Lower leg skin (tissue), 4 donors: ENCODE measurements at regions not wholly inside any gene's neighbourhood (a gene's known extent, or its start where the extent isn't known, plus 50 kb on each side); places are given as distances from the start of the nearest gene placed in this dataset.

Experiments used
- DNase-seq, 2 donors: peaks; one replicate each; pipeline ENCODE4 v3.0.0-alpha.2; 2019; ENCODE audit warnings: low spot score in 2 of 2
- H3K4me3 ChIP-seq: fragments of 200-600 bp; sonication (generic); 2 replicates; pipeline ENCODE4 v1.5.1; 2017; ENCODE audit warnings: mild to moderate bottlenecking, low read depth; ENCODE audit not compliant: poor library complexity, severe bottlenecking
- POLR2A ChIP-seq, 2 donors: fragments of 450-650 bp; IDR thresholded peaks; one replicate each; pipeline ENCODE4 v1.6.1; 2016 to 2017; ENCODE audit warnings: antibody characterized with exemption in 2 of 2, mild to moderate bottlenecking in 1 of 2, moderate library complexity in 1 of 2
- WGBS, 2 donors: methylation state at CpG; one replicate each; pipeline ENCODE4 v1.1.5; 2018; 5-methylcytosine and 5-hydroxymethylcytosine counted together
- intact Hi-C: fragments of 100-400 bp; cut with DNase I; formaldehyde crosslinking; loops from one replicate; pipeline ENCODE4 v1.15.0; 2023; ENCODE audit warnings: low total_unique reads
- TF ChIP-seq, protein P1 (sequence below), 3 donors: fragments of 450-650 bp; IDR thresholded peaks; one replicate each; pipeline ENCODE4 v1.5.1; 2016; ENCODE audit warnings: antibody characterized with exemption in 3 of 3, mild to moderate bottlenecking in 3 of 3, moderate library complexity in 2 of 3

DNA sequence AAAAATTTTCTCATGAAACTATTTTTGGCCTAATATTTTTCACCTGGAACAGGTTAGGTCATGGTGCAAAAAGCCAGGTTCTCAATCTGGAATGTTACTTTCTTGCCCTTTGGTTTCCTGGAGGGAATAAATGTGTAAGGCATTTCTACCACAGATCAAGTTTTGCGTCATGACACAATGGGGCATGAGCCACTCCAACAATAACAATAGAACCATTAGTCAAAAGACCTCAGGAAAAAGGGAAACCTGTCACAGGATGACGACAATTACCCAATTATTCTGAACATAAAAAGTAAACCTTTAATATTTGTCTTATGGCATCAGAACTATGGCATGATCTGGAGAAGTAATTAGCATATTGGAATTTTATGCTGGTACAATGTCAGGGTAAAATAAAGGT lies 88.2 kb upstream of the HNRNPA3 start:
- no peak for DNase-seq
- intact Hi-C loops, result no loop called here
- WGBS, 2 donors, result 65 to 67% methylated on average over 2 of the region's 2 CpGs

DNA sequence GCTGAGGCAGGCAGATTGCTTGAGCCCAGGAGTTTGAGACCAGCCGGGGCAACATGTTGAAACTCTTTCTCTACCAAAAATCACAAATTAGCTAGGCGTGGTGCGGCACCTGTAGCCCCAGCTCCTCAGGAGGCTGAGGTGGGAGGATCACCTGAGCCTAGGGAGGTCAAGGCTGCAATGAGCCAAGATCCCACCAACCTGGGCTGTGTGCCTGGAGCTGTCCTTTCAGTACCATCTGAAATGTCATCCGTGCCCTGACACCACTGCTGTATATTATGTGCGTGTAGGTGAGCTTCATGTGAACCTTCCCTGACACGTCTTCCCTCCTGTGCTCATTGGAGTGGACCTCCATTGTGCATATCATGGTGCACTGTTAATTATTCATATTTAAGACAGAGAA lies 84.8 kb upstream of the HNRNPA3 start:
- intact Hi-C loops, result no loop called here
- no peak for DNase-seq
- no peak overlapping the region for H3K4me3 ChIP-seq
- WGBS, 2 donors, result 90 to 94% methylated on average over 6 of the region's 6 CpGs
- TF ChIP-seq POLR2A (IDR thresholded peaks at IDR 0.05), result no peak
- TF ChIP-seq, protein P1, sequence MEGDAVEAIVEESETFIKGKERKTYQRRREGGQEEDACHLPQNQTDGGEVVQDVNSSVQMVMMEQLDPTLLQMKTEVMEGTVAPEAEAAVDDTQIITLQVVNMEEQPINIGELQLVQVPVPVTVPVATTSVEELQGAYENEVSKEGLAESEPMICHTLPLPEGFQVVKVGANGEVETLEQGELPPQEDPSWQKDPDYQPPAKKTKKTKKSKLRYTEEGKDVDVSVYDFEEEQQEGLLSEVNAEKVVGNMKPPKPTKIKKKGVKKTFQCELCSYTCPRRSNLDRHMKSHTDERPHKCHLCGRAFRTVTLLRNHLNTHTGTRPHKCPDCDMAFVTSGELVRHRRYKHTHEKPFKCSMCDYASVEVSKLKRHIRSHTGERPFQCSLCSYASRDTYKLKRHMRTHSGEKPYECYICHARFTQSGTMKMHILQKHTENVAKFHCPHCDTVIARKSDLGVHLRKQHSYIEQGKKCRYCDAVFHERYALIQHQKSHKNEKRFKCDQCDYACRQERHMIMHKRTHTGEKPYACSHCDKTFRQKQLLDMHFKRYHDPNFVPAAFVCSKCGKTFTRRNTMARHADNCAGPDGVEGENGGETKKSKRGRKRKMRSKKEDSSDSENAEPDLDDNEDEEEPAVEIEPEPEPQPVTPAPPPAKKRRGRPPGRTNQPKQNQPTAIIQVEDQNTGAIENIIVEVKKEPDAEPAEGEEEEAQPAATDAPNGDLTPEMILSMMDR (IDR thresholded peaks at IDR 0.05), result no peak

More for the DNA sequence above, 88.2 kb upstream of the HNRNPA3 start:
- no peak overlapping the region for H3K4me3 ChIP-seq
- TF ChIP-seq POLR2A (IDR thresholded peaks at IDR 0.05), result no peak
- TF ChIP-seq, protein P1 (IDR thresholded peaks at IDR 0.05), result no peak

DNA sequence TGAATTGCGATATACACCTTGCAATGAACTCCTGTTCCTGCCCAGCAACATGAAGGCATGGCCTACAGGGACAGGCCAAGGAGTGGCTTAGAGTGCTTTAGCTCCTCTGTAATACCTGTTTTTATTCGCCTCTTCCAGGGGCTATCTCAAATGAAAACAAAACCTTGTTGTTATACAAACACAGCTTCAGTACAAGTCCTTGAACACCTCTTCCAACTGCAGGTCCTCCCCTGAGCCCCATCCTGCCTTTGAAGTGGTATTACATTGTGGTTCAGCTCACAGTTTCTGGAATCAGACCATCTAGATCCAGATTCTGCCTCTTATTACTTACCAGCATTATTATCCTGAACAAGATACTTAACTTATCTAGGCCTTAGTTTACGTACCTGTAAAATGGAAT lies 83.0 kb upstream of the HNRNPA3 start:
- 84 to 89% methylated on average over 3 of the region's 3 CpGs for WGBS, 2 donors
- TF ChIP-seq, protein P1 (IDR thresholded peaks at IDR 0.05), result no peak
- no peak for TF ChIP-seq POLR2A (IDR thresholded peaks at IDR 0.05)

DNA sequence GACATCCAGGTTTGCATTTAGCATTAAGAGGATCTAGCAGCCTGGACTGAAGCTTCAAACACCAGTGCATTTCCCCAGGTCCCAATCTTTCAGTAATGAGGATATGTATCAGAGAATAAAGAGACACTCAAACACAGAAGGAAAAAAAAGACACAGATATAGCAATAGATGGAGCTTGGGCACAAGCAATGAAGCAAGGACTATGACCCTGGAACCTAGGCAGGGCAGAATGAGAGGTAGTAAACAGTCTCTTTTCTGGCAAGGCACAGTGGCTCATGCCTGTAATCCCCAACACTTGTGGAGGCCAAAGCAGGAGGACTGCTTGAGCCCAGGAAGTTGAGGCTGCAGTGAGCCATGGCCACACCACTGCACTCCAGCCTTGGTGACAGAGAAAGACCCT lies 80.7 kb upstream of the HNRNPA3 start:
- no peak overlapping the region for H3K4me3 ChIP-seq
- no peak for DNase-seq
- intact Hi-C loops, result no loop called here
- TF ChIP-seq, protein P1 (IDR thresholded peaks at IDR 0.05), result no peak
- no peak for TF ChIP-seq POLR2A (IDR thresholded peaks at IDR 0.05)

More for the DNA sequence above, 83.0 kb upstream of the HNRNPA3 start:
- intact Hi-C loops, result no loop called here
- H3K4me3 ChIP-seq, result no peak overlapping the region
- DNase-seq, result no peak

DNA sequence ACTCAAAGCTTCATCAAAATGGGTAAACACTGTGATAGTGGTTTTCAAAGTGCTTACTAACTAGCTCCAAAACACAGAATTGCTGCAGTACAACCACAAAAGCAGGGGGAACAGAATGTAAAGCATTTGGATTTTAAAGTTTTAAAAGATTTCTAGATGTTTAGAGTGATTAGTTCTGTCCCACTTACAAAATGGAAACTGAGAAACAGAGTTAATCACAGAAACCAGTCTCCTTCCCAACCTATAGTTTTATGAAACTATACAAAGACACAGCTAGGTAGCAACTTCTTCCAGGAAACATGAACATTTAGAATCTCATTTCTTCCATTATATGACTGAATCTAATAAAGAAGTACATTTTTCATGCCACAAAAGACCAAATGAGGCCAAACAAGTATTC lies 73.8 kb upstream of the HNRNPA3 start:
- intact Hi-C loops, result loop anchor here (5.0 kb wide), 1 partner anchor 1033 kb away; no protein-coding TSS in a partner anchor
- H3K4me3 ChIP-seq, result no peak overlapping the region
- TF ChIP-seq POLR2A (IDR thresholded peaks at IDR 0.05), result no peak
- TF ChIP-seq, protein P1 (IDR thresholded peaks at IDR 0.05), result no peak
- no peak for DNase-seq

DNA sequence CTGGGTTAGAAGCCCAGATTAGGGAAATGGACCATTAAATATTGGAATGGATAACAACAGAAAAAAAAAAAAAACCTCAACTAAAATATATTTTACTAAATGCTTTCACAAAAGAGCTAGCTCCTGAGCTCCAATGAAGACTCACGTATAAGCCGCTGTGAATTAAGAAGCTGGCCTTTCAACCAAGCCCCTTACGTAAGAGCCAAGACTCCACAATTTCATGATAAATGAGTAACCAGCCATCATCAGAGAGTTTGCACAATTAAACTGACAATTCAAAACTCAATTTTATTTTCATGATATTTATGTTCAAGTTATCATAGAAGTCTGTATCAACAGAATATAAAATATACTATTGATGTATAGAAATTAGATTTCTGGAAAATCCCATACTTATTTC lies 70.7 kb upstream of the HNRNPA3 start:
- 88 to 94% methylated on average over 3 of the region's 3 CpGs for WGBS, 2 donors
- H3K4me3 ChIP-seq, result no peak overlapping the region
- no peak for DNase-seq
- intact Hi-C loops, result no loop called here
- TF ChIP-seq POLR2A (IDR thresholded peaks at IDR 0.05), result no peak
- TF ChIP-seq, protein P1 (IDR thresholded peaks at IDR 0.05), result no peak
